HG03060 (cell line): ENCODE measurements at regions not wholly inside any gene's neighbourhood (a gene's known extent, or its start where the extent isn't known, plus 50 kb on each side); places are given as distances from the start of the nearest gene placed in this dataset.
"Not testable (repeated sequence)": the region's sequence is repeated elsewhere in the genome, so short reads cannot be mapped to it uniquely, and the experiment has no call there.

Experiments
- ATAC-seq: cut with Tn5 transposase; IDR thresholded peaks from one replicate; pipeline ENCODE4 v1.9.1; 2021; ENCODE audit warnings: low read depth, moderate number of reproducible peaks; ENCODE audit not compliant: unreplicated experiment

GRCh38 chr6:150299873-150300485 is 68.8 kb upstream of the IYD start:
- ATAC-seq: no peak

- peak; percentile 92 for ATAC-seq
These were observed 66.8 kb upstream of the IYD start for GRCh38 chr6:150301846-150302519.

GRCh38 chr6:150302520-150303176 is 66.2 kb upstream of the IYD start:
- ATAC-seq: no peak

- ATAC-seq: no peak
These were observed 65.6 kb upstream of the IYD start for GRCh38 chr6:150303256-150303655.

- ATAC-seq: no peak
These were observed 64.4 kb upstream of the IYD start for GRCh38 chr6:150304429-150304828.

GRCh38 chr6:150306290-150306689 is 62.5 kb upstream of the IYD start:
- ATAC-seq: no peak

GRCh38 chr6:150307520-150307919 is 61.3 kb upstream of the IYD start:
- no peak for ATAC-seq

- no peak for ATAC-seq
These were observed 59.8 kb upstream of the IYD start for GRCh38 chr6:150308812-150309645.

GRCh38 chr6:150310539-150310938 is 58.3 kb upstream of the IYD start:
- ATAC-seq: no peak

- ATAC-seq: not testable (repeated sequence)
These were observed 57.5 kb upstream of the IYD start for GRCh38 chr6:150311149-150311944.

GRCh38 chr6:150312395-150312794 is 56.4 kb upstream of the IYD start:
- ATAC-seq: no peak

- ATAC-seq: no peak
These were observed 55.8 kb upstream of the IYD start for GRCh38 chr6:150312844-150313584.

GRCh38 chr6:150313781-150314180 is 55.0 kb upstream of the IYD start:
- no peak for ATAC-seq

GRCh38 chr6:150314230-150315188 is 54.3 kb upstream of the IYD start:
- ATAC-seq: no peak

- no peak for ATAC-seq
These were observed 53.2 kb upstream of the IYD start for GRCh38 chr6:150315626-150316025.

GRCh38 chr6:150316936-150317335 is 51.9 kb upstream of the IYD start:
- no peak for ATAC-seq
